ENCODE measurements at regions not wholly inside any gene's neighbourhood (a gene's known extent, or its start where the extent isn't known, plus 50 kb on each side); places are given as distances from the start of the nearest gene placed in this dataset.
"Not testable (repeated sequence)": the region's sequence is repeated elsewhere in the genome, so short reads cannot be mapped to it uniquely, and the experiment has no call there.

GRCh38 chr20:1845163-1845523 is 50.1 kb upstream of the SIRPA start:
- H3K4me3 ChIP-seq (ENCODE audit: low read length) = no peak overlapping the region
- H3K27ac ChIP-seq (ENCODE audit: low read length) = no peak overlapping the region
- H3K9ac ChIP-seq (ENCODE audit: low read length) = no peak overlapping the region

GRCh38 chr20:1844325-1845162 is 50.7 kb upstream of the SIRPA start:
- Histone ChIP-seq H3K4me1 (ENCODE audit: control insufficient read depth, low read depth, low read length) (no peaks in the 10 kb centered on the region), H3K9me3 (ENCODE audit: control insufficient read depth, low read depth, low read length) (no peaks in the 10 kb centered on the region), H3K27me3 (ENCODE audit: control insufficient read depth, insufficient read depth, low read length) (no peaks in the 10 kb centered on the region), H3K9ac (ENCODE audit: low read length) (no peak overlapping the region), H3K27ac (ENCODE audit: low read length) (no peak overlapping the region), H3K36me3 (ENCODE audit: control insufficient read depth, low read depth, low read length) (no peaks in the 10 kb centered on the region), H3K4me3 (ENCODE audit: low read length) (no peak overlapping the region)

More at GRCh38 chr20:1845163-1845523, 50.1 kb upstream of the SIRPA start:
- H3K4me1 ChIP-seq (ENCODE audit: control insufficient read depth, low read depth, low read length) = no peaks in the 10 kb centered on the region
- no peaks in the 10 kb centered on the region for H3K36me3 ChIP-seq (ENCODE audit: control insufficient read depth, low read depth, low read length)
- no peaks in the 10 kb centered on the region for H3K27me3 ChIP-seq (ENCODE audit: control insufficient read depth, insufficient read depth, low read length)
- no peaks in the 10 kb centered on the region for H3K9me3 ChIP-seq (ENCODE audit: control insufficient read depth, low read depth, low read length)

GRCh38 chr20:1842281-1842680 is 52.9 kb upstream of the SIRPA start:
- no peak overlapping the region for H3K4me3 ChIP-seq (ENCODE audit: low read length)
- no peaks in the 10 kb centered on the region for H3K36me3 ChIP-seq (ENCODE audit: control insufficient read depth, low read depth, low read length)
- H3K9ac ChIP-seq (ENCODE audit: low read length) = no peak overlapping the region
- H3K4me1 ChIP-seq (ENCODE audit: control insufficient read depth, low read depth, low read length) = peaks cover 7% of the 10 kb centered on the region
- H3K9me3 ChIP-seq (ENCODE audit: control insufficient read depth, low read depth, low read length) = no peaks in the 10 kb centered on the region
- H3K27ac ChIP-seq (ENCODE audit: low read length) = no peak overlapping the region
- no peaks in the 10 kb centered on the region for H3K27me3 ChIP-seq (ENCODE audit: control insufficient read depth, insufficient read depth, low read length)

GRCh38 chr20:1841554-1842140 is 53.6 kb upstream of the SIRPA start:
- Histone ChIP-seq H3K4me3 (ENCODE audit: low read length) (no peak overlapping the region), H3K36me3 (ENCODE audit: control insufficient read depth, low read depth, low read length) (no peaks in the 10 kb centered on the region), H3K27me3 (ENCODE audit: control insufficient read depth, insufficient read depth, low read length) (no peaks in the 10 kb centered on the region), H3K4me1 (ENCODE audit: control insufficient read depth, low read depth, low read length) (peaks cover 7% of the 10 kb centered on the region), H3K27ac (ENCODE audit: low read length) (no peak overlapping the region), H3K9ac (ENCODE audit: low read length) (no peak overlapping the region), H3K9me3 (ENCODE audit: control insufficient read depth, low read depth, low read length) (no peaks in the 10 kb centered on the region)

GRCh38 chr20:1840817-1841553 is 54.2 kb upstream of the SIRPA start:
- Histone ChIP-seq H3K4me3 (ENCODE audit: low read length) (no peak overlapping the region), H3K27me3 (ENCODE audit: control insufficient read depth, insufficient read depth, low read length) (no peaks in the 10 kb centered on the region), H3K9me3 (ENCODE audit: control insufficient read depth, low read depth, low read length) (no peaks in the 10 kb centered on the region), H3K27ac (ENCODE audit: low read length) (no peak overlapping the region), H3K9ac (ENCODE audit: low read length) (no peak overlapping the region), H3K4me1 (ENCODE audit: control insufficient read depth, low read depth, low read length) (peaks cover 7% of the 10 kb centered on the region), H3K36me3 (ENCODE audit: control insufficient read depth, low read depth, low read length) (no peaks in the 10 kb centered on the region)

- H3K4me3 ChIP-seq (ENCODE audit: low read length); H3K27ac ChIP-seq (ENCODE audit: low read length); H3K36me3 ChIP-seq (ENCODE audit: control insufficient read depth, low read depth, low read length); H3K4me1 ChIP-seq (ENCODE audit: control insufficient read depth, low read depth, low read length); H3K27me3 ChIP-seq (ENCODE audit: control insufficient read depth, insufficient read depth, low read length); H3K9me3 ChIP-seq (ENCODE audit: control insufficient read depth, low read depth, low read length); H3K9ac ChIP-seq (ENCODE audit: low read length): not testable (repeated sequence)
Observed at GRCh38 chr20:1839376-1840317, 55.6 kb upstream of the SIRPA start.

- Histone ChIP-seq H3K27me3 (ENCODE audit: control insufficient read depth, insufficient read depth, low read length) (no peaks in the 10 kb centered on the region), H3K4me1 (ENCODE audit: control insufficient read depth, low read depth, low read length) (peaks cover 7% of the 10 kb centered on the region), H3K27ac (ENCODE audit: low read length) (no peak overlapping the region)
Observed at GRCh38 chr20:1838556-1839279, 56.5 kb upstream of the SIRPA start.

GRCh38 chr20:1835186-1836035 is 59.8 kb upstream of the SIRPA start:
- peaks cover 7% of the 10 kb centered on the region for H3K4me1 ChIP-seq (ENCODE audit: control insufficient read depth, low read depth, low read length)
- no peaks in the 10 kb centered on the region for H3K27me3 ChIP-seq (ENCODE audit: control insufficient read depth, insufficient read depth, low read length)
- H3K9me3 ChIP-seq (ENCODE audit: control insufficient read depth, low read depth, low read length) = no peaks in the 10 kb centered on the region
- H3K36me3 ChIP-seq (ENCODE audit: control insufficient read depth, low read depth, low read length) = no peaks in the 10 kb centered on the region
- no peak overlapping the region for H3K27ac ChIP-seq (ENCODE audit: low read length)
- no peak overlapping the region for H3K4me3 ChIP-seq (ENCODE audit: low read length)
- no peak overlapping the region for H3K9ac ChIP-seq (ENCODE audit: low read length)

More at GRCh38 chr20:1838556-1839279, 56.5 kb upstream of the SIRPA start:
- no peak overlapping the region for H3K4me3 ChIP-seq (ENCODE audit: low read length)
- H3K9ac ChIP-seq (ENCODE audit: low read length) = no peak overlapping the region
- no peaks in the 10 kb centered on the region for H3K36me3 ChIP-seq (ENCODE audit: control insufficient read depth, low read depth, low read length)
- no peaks in the 10 kb centered on the region for H3K9me3 ChIP-seq (ENCODE audit: control insufficient read depth, low read depth, low read length)

GRCh38 chr20:1833728-1834726 is 61.2 kb upstream of the SIRPA start:
- no peak overlapping the region for H3K4me3 ChIP-seq (ENCODE audit: low read length)
- no peaks in the 10 kb centered on the region for H3K27me3 ChIP-seq (ENCODE audit: control insufficient read depth, insufficient read depth, low read length)
- no peak overlapping the region for H3K27ac ChIP-seq (ENCODE audit: low read length)
- H3K9ac ChIP-seq (ENCODE audit: low read length) = no peak overlapping the region
- peaks cover 5% of the 10 kb centered on the region for H3K4me1 ChIP-seq (ENCODE audit: control insufficient read depth, low read depth, low read length)
- H3K36me3 ChIP-seq (ENCODE audit: control insufficient read depth, low read depth, low read length) = no peaks in the 10 kb centered on the region
- H3K9me3 ChIP-seq (ENCODE audit: control insufficient read depth, low read depth, low read length) = no peaks in the 10 kb centered on the region

Measured in iPS-18a (cell line).